Fibroblast of pulmonary artery (primary cell): ENCODE measurements at regions not wholly inside any gene's neighbourhood (a gene's known extent, or its start where the extent isn't known, plus 50 kb on each side); places are given as distances from the start of the nearest gene placed in this dataset.

Experiments
- DNase-seq: peaks from one replicate; pipeline ENCODE4 v3.0.0-alpha.2; 2010; ENCODE audit warnings: low read depth
- H3K4me3 ChIP-seq: replicated peaks from 2 replicates; pipeline ENCODE4 v1.5.1; 2011; ENCODE audit warnings: low read depth, mild to moderate bottlenecking, control low read depth, low read length, moderate library complexity
- TF ChIP-seq, protein P1 (sequence below): IDR thresholded peaks from 2 replicates; pipeline ENCODE4 v1.5.1; 2011; ENCODE audit warnings: mild to moderate bottlenecking, control low read depth, low read length, inconsistent platforms; ENCODE audit errors: missing control alignments

DNA sequence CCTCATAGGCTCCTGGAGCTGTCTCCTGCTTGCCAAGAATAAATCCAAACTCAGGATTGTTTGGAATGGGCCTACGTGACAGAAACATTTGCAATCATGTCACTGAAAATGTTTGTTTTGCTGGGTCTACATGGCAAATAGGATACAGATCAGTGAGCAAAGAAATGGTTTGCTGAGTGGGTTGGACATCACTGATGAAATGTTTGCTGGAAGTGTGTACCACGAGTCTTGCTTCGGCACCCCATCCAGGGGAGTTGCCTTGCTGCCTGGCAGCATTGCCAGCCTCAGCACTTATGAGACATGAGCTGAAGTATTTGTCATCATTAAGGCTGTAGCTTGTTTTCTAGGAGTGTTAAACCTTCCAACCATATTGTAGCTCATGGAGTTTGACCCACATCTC lies 213.3 kb upstream of the CFAP20DC start:
- TF ChIP-seq, protein P1, sequence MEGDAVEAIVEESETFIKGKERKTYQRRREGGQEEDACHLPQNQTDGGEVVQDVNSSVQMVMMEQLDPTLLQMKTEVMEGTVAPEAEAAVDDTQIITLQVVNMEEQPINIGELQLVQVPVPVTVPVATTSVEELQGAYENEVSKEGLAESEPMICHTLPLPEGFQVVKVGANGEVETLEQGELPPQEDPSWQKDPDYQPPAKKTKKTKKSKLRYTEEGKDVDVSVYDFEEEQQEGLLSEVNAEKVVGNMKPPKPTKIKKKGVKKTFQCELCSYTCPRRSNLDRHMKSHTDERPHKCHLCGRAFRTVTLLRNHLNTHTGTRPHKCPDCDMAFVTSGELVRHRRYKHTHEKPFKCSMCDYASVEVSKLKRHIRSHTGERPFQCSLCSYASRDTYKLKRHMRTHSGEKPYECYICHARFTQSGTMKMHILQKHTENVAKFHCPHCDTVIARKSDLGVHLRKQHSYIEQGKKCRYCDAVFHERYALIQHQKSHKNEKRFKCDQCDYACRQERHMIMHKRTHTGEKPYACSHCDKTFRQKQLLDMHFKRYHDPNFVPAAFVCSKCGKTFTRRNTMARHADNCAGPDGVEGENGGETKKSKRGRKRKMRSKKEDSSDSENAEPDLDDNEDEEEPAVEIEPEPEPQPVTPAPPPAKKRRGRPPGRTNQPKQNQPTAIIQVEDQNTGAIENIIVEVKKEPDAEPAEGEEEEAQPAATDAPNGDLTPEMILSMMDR = no peak
- H3K4me3 ChIP-seq = no peak overlapping the region
- DNase-seq = no peak

DNA sequence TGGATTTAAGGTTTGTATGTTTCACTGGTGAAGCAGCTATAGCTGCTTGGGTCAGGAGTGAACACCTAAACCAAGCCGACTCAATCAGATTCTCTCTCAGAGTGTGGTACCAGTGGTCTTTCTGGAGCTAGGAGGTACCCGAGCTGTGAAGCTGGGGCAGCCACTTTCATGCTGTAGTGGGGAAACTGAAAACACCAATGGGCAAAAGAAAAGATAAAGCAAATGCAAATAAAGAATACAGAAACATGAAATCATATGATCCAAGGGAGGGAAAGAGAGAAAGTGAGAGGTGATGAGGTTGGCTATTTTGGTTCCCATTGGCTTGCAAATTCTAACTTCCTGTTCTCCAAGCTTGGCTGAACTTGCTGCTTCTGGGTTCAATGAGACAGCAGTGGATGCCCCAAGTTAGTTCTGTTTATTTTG lies 212.3 kb upstream of the CFAP20DC start:
- no peak overlapping the region for H3K4me3 ChIP-seq
- DNase-seq = no peak
- TF ChIP-seq, protein P1 = no peak

DNA sequence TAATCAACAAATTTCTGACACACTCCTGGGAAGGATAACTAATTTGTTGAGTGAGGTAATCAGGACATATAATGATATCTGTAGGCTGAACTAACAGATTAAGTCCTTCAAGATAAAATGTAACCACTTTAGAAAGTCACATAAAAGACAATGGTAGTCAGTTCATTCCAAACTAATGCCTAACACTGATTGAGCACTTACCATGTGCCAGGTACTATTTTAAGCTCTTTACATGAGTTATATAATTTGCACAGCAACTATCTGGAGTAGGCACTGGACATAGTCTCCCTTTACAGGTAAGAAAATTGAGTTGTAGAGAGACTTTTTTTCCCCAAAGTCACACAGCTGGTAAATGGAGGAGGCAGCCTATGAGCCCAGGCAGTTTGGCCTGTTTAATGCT lies 211.2 kb upstream of the CFAP20DC start:
- no peak overlapping the region for H3K4me3 ChIP-seq
- TF ChIP-seq, protein P1 = no peak
- no peak for DNase-seq

DNA sequence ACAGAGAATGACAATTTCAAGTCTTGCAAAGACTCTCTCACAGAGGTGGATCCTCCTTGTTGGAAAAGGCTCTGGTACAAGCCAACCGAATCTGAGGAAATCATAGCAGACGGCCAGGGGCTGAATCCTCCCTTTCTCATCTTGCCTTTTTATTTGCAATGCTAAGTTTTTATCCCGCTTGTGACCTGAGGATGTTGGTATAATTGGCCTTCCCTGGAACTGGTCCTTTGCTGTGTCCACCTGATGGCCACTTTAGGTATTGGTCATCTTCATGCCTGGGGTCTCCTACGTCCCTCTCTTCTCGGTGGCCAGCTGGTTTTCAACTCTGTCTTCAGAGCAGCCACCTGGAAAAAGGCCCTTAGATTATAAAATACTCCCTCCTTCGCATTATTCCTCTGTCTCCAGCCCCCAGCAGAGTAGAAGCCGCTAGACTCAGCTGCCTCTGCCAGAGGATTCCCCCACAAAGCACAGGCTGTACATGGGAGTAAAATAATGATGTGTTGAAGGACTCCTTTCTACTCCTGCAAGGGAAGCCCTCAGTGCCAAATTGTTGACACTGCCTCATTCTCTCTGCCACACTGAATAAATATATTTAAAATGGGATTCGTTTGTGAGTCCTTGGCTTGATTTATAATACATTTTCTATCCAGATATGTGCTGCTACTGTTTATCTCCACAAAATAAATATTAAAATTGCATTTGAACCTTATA lies 208.9 kb upstream of the CFAP20DC start:
- no peak for DNase-seq
- H3K4me3 ChIP-seq = no peak overlapping the region
- TF ChIP-seq, protein P1 = no peak

DNA sequence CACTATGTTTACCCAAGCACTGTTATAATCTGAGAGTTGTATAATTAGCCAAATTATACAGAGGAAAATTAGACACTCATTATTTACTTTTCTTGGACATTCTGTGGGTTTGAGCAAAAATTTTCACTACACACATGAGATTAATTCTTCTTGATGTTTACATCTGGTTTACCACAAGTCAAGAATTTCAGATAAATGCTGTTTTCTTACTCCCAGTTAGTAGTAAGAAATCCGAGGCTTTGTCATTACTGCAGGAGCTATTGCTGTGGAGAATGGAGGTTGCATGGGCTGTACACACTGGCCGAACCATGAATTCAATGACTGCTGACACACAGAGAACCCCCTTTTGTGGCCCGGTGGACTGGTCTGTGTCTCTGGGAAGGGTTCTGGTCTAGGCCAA lies 207.7 kb upstream of the CFAP20DC start:
- no peak for DNase-seq
- TF ChIP-seq, protein P1 = no peak

DNA sequence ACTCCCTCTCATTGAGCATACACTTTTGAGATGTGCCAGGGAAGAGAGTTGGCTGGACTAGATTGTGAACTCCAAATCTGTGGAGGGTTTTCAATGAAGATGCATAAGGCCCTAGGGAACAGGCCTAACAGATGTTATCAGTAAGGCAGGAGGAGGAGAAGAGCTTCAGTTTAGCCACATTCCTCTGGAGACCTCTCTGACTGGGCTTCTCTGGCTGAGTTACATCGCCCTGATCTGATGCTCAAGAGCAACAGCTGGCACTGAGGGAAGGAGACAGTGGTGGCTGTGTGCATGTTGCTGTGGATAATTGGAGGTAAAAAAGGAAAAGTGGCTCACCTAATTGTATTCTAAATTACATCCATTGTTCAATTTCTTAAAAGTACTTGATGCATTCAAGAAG lies 206.4 kb upstream of the CFAP20DC start:
- H3K4me3 ChIP-seq = no peak overlapping the region
- TF ChIP-seq, protein P1 = no peak
- no peak for DNase-seq

More for the DNA sequence above, 207.7 kb upstream of the CFAP20DC start:
- H3K4me3 ChIP-seq = no peak overlapping the region

DNA sequence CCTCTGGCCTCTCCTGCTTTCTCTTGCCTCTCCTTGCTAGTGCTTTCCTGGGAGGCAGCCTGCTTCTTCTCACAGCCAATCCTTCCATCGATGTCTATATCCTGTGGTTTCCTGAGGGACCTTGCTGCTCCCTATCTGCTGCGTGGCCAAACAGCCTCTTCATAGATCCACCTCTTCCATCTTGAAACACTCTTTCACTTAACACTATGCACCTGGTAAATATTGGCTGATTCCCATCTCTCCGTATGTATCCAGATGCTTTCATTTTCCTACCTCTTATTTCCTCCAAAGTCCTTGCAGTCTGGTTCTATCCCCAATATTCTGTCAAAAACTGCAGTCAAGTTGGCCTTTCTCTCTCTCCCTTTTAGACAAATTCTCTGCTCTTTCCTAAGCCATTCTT lies 205.2 kb upstream of the CFAP20DC start:
- TF ChIP-seq, protein P1 = no peak
- H3K4me3 ChIP-seq = no peak overlapping the region
- no peak for DNase-seq
